ENCODE measurements at regions not wholly inside any gene's neighbourhood (a gene's known extent, or its start where the extent isn't known, plus 50 kb on each side); places are given as distances from the start of the nearest gene placed in this dataset.

GRCh38 chrX:96311366-96311765 is 373.3 kb upstream of the DIAPH2 start:
- no peaks in the 10 kb centered on the region for H3K27me3 ChIP-seq
- TF ChIP-seq, protein P1, sequence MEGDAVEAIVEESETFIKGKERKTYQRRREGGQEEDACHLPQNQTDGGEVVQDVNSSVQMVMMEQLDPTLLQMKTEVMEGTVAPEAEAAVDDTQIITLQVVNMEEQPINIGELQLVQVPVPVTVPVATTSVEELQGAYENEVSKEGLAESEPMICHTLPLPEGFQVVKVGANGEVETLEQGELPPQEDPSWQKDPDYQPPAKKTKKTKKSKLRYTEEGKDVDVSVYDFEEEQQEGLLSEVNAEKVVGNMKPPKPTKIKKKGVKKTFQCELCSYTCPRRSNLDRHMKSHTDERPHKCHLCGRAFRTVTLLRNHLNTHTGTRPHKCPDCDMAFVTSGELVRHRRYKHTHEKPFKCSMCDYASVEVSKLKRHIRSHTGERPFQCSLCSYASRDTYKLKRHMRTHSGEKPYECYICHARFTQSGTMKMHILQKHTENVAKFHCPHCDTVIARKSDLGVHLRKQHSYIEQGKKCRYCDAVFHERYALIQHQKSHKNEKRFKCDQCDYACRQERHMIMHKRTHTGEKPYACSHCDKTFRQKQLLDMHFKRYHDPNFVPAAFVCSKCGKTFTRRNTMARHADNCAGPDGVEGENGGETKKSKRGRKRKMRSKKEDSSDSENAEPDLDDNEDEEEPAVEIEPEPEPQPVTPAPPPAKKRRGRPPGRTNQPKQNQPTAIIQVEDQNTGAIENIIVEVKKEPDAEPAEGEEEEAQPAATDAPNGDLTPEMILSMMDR (IDR thresholded peaks at IDR 0.05; ENCODE audit: low read depth, low read length), result no peak
- no peak overlapping the region for H3K4me3 ChIP-seq (ENCODE audit: low read depth, low read length)
- no peaks in the 10 kb centered on the region for H3K36me3 ChIP-seq
- H3K9me3 ChIP-seq, result no peaks in the 10 kb centered on the region
- no peaks in the 10 kb centered on the region for H3K4me1 ChIP-seq
- no peak for DNase-seq

GRCh38 chrX:96314985-96315384 is 369.7 kb upstream of the DIAPH2 start:
- Histone ChIP-seq H3K27me3 (no peaks in the 10 kb centered on the region), H3K36me3 (no peaks in the 10 kb centered on the region), H3K4me3 (ENCODE audit: low read depth, low read length) (no peak overlapping the region), H3K9me3 (no peaks in the 10 kb centered on the region), H3K4me1 (no peaks in the 10 kb centered on the region)
- DNase-seq, result no peak
- TF ChIP-seq, protein P1 (IDR thresholded peaks at IDR 0.05; ENCODE audit: low read depth, low read length), result no peak

GRCh38 chrX:96361844-96362243 is 322.8 kb upstream of the DIAPH2 start:
- TF ChIP-seq, protein P1 (IDR thresholded peaks at IDR 0.05; ENCODE audit: low read depth, low read length), result no peak
- Histone ChIP-seq H3K4me3 (ENCODE audit: low read depth, low read length) (no peak overlapping the region), H3K4me1 (no peaks in the 10 kb centered on the region), H3K27me3 (no peaks in the 10 kb centered on the region), H3K36me3 (no peaks in the 10 kb centered on the region), H3K9me3 (no peaks in the 10 kb centered on the region)
- no peak for DNase-seq

DNA sequence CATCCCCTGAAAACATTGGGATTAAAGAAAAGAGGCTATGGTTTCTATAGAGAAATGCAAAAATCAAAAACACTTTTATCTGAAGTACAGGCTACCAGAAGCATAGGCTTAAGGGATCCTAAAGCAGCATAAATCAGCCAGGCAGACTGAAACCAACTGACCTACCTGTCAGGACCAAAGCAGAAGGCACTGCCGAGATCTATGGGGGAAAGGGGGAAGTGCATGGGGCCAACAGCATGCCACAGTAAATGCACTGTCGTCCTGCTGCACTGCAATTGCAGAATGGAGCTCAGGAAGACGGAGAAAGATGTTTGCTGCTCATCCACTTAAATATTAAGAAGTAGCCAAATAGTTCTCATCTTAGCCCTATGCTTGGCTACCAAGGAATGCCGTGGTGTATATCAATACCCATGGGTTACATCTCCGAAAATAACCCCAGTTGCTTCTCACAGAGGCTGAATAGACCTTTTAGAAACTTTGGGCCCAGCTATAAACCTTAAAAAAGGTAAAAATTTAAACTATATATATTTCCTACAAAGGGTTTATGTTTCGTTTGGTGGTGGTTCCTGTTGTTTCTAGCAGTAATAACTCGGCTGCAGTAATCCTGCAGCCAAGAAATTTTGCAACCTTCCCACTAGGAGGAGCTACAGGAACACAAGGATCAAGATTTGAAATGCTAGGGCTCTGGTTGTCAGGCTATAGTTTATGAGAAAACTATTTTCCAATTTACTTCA is 312.2 kb upstream of the DIAPH2 start:
- no peak for DNase-seq
- Histone ChIP-seq H3K27me3 (no peaks in the 10 kb centered on the region), H3K9me3 (no peaks in the 10 kb centered on the region), H3K36me3 (no peaks in the 10 kb centered on the region), H3K4me3 (ENCODE audit: low read depth, low read length) (no peak overlapping the region), H3K4me1 (no peaks in the 10 kb centered on the region)
- TF ChIP-seq, protein P1 (IDR thresholded peaks at IDR 0.05; ENCODE audit: low read depth, low read length), result peak; percentile 28

- H3K4me1 ChIP-seq, result no peaks in the 10 kb centered on the region
- no peak overlapping the region for H3K4me3 ChIP-seq (ENCODE audit: low read depth, low read length)
- DNase-seq, result no peak
- no peaks in the 10 kb centered on the region for H3K36me3 ChIP-seq
- TF ChIP-seq, protein P1 (IDR thresholded peaks at IDR 0.05; ENCODE audit: low read depth, low read length), result no peak
- H3K27me3 ChIP-seq, result no peaks in the 10 kb centered on the region
- H3K9me3 ChIP-seq, result no peaks in the 10 kb centered on the region
These were observed 311.6 kb upstream of the DIAPH2 start for GRCh38 chrX:96373047-96373355.

GRCh38 chrX:96376266-96376665 is 308.4 kb upstream of the DIAPH2 start:
- no peaks in the 10 kb centered on the region for H3K4me1 ChIP-seq
- H3K27me3 ChIP-seq, result no peaks in the 10 kb centered on the region
- H3K4me3 ChIP-seq (ENCODE audit: low read depth, low read length), result no peak overlapping the region

More at GRCh38 chrX:96376266-96376665, 308.4 kb upstream of the DIAPH2 start:
- Histone ChIP-seq H3K36me3 (no peaks in the 10 kb centered on the region), H3K9me3 (no peaks in the 10 kb centered on the region)
- TF ChIP-seq, protein P1 (IDR thresholded peaks at IDR 0.05; ENCODE audit: low read depth, low read length), result no peak
- no peak for DNase-seq
